GM18519 (cell line): ENCODE measurements at regions not wholly inside any gene's neighbourhood (a gene's known extent, or its start where the extent isn't known, plus 50 kb on each side); places are given as distances from the start of the nearest gene placed in this dataset.
"Not testable (repeated sequence)": the region's sequence is repeated elsewhere in the genome, so short reads cannot be mapped to it uniquely, and the experiment has no call there.

Experiments
- ATAC-seq: cut with Tn5 transposase; IDR thresholded peaks from one replicate; pipeline ENCODE4 v1.9.1; 2021; ENCODE audit warnings: mild to moderate bottlenecking, moderate library complexity; ENCODE audit not compliant: unreplicated experiment, low FRiP score

GRCh38 chr4:124427095-124427767, 285.3 kb downstream of the ANKRD50 start:
- no peak for ATAC-seq

DNA sequence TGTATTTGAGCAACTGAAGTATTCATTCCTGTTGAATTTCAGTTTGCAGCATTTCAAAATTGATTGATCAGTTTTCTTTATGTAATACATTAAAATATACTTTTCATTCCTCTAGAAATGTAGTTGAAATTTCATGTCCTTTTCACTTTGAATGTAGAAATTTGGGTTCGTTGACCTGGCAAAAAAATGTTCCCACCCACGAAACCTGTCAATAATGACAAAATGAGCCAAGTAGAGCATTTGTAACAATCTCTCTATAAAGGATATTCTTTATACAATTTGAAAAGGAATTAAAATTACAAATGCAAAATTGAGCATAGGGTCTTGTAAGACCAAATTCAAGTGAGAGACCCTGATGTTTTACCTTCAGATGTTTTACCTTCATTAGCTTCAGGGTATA, 283.9 kb downstream of the ANKRD50 start:
- no peak for ATAC-seq

- no peak for ATAC-seq
Measured at GRCh38 chr4:124429746-124430250, 282.7 kb downstream of the ANKRD50 start.

DNA sequence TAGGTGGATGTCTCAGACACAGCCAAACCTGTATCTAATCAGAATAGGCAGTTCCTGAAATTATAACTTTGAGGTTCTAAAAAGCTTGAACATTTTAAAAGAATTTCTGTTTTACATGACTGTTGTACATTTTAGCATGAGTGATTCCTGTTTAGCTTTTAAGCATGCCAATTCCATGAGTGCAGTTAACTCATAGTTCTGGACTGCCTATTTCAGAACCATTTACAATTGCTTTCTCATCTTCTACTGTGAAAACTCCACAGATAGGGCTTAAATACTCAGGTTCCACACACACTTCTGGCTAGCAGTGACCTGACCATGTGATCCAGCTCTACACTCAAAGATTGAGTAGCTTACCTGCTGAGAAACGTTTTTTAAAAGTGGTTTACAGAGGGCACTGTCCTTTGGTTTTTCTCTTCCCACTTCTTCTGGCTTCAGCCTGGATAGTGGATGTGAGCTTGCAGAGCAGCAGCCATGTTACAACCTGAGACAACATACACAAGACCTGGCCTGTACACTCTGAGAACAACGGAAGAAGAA, 280.8 kb downstream of the ANKRD50 start:
- ATAC-seq = no peak

GRCh38 chr4:124432500-124432899, 280.0 kb downstream of the ANKRD50 start:
- no peak for ATAC-seq

GRCh38 chr4:124433044-124433443, 279.5 kb downstream of the ANKRD50 start:
- ATAC-seq = no peak

GRCh38 chr4:124433500-124433899, 279.0 kb downstream of the ANKRD50 start:
- no peak for ATAC-seq

DNA sequence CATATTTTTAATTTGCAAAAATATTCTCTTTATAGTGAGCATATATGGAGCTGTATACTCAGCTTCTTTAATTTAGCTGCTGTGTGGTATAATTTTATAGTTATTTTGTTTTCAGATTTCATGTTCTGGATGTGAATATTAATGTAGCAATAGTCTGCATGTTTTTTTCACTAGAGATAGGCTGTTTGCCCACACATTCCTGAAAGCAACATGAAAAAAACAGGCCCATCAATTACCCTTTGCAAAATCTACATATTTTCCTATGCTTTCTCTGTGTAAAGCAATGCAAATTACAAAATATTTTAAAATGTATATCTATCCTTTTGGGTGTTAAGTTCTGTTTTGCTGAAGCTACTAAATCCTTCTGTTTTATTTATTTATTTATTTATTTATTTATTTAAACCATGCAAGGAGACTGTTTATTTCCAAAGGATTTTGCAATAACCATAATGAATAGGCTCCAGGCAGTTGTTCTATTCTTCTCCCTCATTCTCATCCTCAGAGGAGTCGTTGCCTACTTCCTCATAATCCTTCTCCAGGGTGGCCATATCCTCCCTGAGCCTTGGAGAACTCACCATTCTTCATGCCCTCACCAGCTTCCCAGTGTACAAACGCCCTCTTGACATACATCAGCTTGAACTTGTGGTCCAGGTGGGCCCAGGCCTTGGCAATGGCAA, 277.1 kb downstream of the ANKRD50 start:
- no peak for ATAC-seq

DNA sequence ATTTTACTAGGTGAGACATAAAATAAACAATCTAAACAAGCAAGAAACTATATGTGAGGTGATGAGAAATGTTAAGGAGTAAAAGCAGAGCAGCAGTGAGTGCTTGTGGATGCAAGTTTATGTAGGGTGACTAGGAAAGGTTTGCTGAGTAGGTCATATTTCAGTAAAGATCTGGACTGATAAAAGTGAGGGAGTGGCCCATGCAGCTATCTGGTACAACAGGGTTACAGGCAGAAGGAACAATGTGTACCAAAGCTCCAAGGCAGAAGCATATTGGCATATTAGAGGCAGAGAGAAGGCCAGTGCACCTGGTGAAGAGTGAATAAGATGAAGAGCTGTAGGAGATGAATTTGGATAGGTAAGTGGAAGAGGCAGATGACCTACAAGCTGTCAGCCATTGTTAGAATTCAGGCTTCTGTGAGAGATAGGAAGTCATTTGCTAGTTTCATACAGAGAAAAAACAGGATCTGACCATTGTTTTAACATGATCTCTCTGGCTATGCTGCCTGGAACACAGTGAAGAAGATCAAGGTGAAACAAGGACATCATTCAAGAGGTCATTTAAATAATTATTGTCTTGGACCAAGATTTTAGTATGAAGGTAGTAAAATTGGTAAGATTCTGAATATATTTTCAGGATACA, 274.6 kb downstream of the ANKRD50 start:
- no peak for ATAC-seq

DNA sequence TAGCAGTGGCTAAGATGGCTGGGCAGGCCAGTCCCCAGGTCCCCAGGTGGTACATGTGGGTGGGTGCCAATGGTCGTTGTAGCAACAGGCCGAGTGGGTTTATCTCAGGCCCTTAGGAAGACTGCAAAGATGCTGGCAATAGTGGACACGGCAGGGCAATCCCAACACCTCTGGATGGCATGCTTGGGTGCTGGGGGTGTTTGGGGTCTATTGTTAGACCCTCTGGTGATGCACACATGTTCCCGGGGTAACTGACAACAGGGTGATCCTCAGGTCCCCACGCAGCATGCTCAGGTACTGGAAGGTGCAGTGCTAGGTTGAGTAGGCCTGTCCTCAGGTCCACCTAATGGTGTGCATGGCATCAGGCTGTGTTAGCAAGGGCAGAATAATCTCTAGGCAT, 267.5 kb downstream of the ANKRD50 start:
- ATAC-seq = no peak

- ATAC-seq = no peak
Measured at GRCh38 chr4:124449881-124450280, 262.7 kb downstream of the ANKRD50 start.

- ATAC-seq = no peak
Measured at GRCh38 chr4:124450851-124451250, 261.7 kb downstream of the ANKRD50 start.

- ATAC-seq = no peak
Measured at GRCh38 chr4:124454772-124455270, 257.7 kb downstream of the ANKRD50 start.

DNA sequence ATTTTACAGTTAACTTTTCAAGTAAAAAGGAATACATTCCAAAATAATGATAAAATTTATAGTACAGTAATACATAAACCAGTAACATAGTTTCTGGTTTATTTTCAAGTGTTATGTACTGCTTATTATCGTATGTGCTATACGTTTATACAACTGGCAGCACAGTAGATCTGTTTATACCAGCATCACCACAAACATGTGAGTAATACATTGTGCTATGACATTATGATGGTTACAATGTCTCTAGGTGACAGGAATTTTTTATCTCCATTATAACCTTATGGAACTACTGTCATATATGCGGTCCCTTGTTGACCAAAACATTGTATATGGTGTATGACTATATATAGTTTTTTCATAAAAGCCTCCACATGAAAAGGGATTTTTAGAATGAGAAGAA, 256.9 kb downstream of the ANKRD50 start:
- ATAC-seq = no peak

GRCh38 chr4:124459196-124459940, 253.2 kb downstream of the ANKRD50 start:
- no peak for ATAC-seq

DNA sequence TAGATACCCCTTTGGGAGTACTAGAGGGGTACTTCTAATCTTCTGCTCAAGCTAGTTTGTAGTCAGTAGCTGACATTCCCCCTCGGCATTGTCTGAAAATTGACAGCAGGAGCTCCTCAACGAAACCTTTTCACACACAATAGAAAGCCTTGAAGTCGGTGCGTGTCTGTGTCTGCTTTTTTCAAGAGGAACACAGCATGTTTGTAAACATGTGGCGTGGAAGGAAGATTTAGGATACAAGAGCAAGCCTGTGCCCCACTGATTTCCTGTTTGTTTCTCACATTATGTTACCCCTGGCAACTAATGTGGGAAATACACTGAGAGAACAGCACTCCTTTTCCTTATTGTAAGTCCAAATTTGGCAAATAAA, 252.6 kb downstream of the ANKRD50 start:
- ATAC-seq = no peak

GRCh38 chr4:124461592-124461991, 250.9 kb downstream of the ANKRD50 start:
- ATAC-seq = not testable (repeated sequence)

DNA sequence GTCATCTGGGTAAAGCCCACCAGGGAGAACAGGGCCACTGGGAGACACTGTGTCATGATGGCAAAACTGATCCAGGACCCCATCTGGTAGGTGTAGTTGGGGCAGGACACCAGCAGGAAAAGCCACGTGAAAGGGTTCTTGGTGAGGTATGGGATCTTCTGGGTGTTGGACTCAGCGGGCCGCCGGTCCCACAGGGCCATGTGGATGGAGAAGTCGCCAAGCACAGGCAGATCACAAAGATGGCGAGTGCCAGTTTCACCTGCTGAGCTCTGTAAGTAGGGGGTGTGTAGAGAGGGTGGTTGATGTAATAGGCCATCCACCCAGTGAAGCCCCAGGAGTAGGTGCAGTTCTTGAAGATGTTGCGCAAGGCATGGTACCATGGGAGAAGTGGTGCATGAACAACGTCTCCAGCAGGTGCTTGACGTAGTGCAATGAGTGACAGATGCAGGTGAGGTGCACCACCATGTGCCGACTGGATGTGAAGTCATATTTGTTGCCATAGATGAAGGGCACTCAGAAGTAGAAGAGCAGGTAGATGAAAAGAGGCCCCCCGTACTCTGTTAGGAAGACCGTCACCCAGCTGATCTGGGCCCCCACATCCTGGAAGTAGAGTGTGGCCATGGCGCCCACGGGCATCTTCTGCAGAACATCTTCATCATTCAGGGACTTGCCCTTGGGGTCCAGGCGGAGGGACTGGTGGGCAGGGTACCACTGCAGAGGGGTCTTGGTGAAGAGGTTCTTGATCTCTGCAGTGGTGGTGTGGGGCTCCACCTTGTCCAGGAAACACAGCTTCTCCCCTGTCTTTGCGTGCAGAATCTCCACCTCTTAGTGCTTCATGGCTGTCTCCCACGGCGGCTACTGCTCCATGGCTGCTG, 249.3 kb downstream of the ANKRD50 start:
- no peak for ATAC-seq

GRCh38 chr4:124464836-124465235, 247.7 kb downstream of the ANKRD50 start:
- no peak for ATAC-seq

DNA sequence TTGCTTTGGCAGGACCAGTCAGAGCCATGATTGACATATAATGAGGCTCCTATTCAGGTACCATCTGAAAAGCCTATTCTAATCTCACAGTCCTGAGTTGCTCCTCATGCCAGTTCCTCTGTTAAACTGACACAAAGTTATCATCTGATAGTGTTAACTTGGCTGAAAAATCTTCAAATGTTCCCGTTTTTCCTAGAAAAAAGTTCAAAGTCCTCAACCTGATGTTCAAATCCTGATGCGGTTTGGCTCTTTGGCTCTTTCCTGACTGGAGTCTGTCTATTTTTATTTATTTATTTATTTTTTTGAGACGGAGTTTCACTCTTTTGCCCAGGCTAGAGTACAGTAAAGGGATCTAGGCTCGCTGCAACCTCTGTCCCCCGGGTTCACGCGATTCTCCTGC, 244.2 kb downstream of the ANKRD50 start:
- ATAC-seq = no peak
